GM21381 (cell line): ENCODE measurements at regions not wholly inside any gene's neighbourhood (a gene's known extent, or its start where the extent isn't known, plus 50 kb on each side); places are given as distances from the start of the nearest gene placed in this dataset.
A peak's percentile ranks its signal among the peaks of the same experiment; 100 is the strongest.
"Not testable (repeated sequence)": the region's sequence is repeated elsewhere in the genome, so short reads cannot be mapped to it uniquely, and the experiment has no call there.

Source experiments
- ATAC-seq: cut with Tn5 transposase; IDR thresholded peaks from one replicate; pipeline ENCODE4 v1.9.1; 2021; ENCODE audit warnings: mild to moderate bottlenecking, moderate library complexity; ENCODE audit not compliant: unreplicated experiment

DNA sequence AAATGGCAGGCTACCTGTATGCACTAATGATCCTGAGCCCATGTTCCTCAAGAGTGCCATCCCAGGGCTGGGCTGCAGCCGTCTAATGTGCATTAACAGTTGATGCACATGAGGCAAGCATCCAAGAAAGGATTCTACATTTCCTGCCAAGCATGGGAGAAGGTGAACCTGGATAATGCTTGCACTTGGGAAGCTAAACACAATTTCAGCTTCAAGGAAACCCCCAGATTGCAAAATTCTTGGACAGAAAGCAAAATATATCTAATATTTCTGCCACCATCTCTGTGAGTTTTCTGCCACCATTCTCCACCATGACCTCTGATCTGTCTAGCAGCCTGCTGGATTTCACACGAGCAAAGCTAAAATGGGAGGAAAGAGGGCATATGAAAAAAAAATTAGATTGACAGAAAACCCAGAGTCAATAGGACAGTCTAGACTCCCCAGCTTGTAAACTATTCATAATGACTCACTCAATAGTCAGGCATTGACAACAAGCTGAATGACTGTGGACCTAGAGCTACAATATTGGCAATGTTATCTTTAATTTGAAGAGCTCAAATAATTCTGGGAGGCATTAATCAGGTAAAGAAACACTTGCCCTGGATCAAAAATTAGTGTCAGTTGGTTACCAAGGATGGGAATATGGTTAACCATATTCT is 91.9 kb upstream of the BCL2L14 start:
- ATAC-seq: no peak

DNA sequence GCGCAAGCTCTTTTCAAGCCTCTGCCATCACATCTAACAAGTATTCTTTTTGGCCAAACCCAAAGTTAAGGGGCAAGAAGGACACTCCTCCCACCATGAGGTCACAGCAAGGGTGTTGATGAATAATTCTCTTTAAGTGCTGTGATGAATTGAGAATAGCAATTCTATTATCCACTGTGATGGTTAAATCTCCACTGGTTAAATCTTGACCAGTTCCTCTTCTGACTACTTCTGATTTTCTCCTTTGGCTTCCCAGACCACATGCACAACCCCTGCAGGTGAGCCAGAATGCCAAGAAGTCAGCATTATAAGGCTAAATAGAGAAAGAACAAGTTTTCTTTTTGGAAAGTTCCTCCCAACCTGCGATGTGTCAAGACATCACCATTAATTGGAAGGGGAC is 90.6 kb upstream of the BCL2L14 start:
- ATAC-seq: no peak

DNA sequence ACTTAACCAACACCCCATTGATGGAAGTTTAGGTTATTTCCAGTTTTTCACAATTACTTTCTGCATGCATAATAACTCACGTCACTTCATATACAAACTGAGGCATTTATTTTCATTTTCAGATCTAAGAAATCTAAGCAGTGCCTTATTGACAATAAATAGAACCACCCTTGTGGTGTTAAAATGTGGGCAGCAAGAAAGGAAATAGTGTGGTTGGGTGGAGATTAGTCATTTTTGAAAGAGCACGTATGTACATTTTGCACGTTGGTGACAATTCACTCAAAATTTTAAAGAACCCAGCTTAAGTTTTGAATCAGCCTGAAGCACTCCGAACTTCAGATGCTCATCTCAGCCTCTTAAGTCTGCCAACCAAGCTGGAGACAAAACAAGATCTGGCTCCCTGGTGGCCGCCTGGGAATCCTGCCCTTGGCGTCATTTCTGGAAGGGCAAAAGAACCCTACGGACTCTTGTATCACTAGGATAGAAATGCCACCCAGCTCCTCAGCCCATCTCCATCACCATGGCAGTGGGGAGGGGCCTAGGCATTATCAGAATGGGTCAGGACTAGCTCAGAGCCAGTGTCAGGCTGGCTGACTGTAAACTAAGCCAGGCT is 89.5 kb upstream of the BCL2L14 start:
- peak; percentile 76 for ATAC-seq

DNA sequence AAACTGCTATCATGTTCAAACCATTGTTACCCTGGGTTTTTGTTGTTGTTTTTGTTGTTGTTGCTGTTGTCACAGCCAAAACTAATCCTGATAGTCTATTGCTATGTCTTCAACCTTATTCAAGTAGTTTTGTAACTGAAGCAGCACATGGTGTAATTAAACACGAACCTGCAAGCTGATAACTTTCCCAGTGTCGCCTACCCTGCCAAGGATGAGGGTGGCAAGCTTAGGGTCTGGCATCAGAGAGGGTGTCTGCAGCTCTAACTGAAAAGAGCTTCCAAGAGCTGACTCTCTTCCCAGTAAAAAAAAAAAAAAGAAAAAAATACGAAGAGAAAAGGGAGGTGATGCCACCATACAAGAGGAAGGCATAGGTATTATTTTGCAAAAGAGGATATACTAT is 86.3 kb upstream of the BCL2L14 start:
- ATAC-seq: no peak

DNA sequence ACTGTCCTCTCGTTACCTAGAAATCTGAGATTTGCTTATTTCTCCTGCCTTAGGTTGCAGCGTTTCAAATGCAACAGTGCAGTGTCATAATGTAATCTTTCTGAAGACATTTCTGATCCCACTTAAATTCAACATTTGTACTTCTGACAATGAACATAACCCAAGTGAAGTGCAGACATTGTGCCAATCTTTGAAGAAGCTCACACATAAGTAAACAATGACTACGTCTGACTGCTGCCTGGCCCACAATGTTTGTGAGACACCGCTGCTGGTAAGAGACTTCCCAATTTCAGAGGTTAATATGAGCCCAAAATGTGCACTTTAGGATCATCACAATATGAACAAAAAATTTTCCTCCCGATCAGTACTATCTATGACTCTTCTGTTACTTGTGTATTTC is 84.6 kb upstream of the BCL2L14 start:
- no peak for ATAC-seq

DNA sequence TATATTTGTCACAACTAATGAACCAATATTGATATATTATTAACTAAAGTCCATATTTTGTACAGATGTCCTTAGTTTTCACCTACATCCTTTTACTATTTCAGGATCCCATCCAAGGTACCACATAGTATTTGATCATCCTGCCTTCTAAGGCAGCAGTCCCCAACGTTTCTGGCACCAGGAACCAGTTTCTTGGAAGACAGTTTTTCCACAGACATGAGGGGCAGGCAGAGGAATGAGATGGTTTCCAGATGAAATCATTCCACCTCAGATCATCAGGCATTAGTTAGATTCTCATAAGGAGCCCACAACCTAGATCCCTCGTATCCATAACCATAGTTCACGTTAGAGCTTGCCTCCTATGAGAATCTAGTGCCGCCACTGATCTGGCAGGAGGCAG is 82.8 kb upstream of the BCL2L14 start:
- no peak for ATAC-seq

DNA sequence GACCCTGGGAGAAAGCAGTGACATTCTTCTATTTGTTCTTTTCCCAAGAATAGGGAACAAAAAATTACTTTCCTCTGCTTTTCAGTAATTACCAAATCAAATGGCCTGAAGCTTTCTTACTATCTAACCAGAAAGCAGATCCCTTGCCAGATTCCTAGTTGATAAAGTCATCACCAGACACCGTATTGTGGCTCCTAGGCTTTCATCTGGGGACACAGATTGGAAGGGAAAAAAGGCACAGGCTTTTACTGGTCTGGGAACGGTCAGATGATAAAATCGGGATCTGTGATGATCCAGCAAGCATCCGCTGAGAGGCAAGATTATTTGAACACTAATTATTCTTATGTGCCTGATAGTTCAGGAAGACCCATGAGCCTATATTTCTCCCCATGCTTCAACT is 79.1 kb upstream of the BCL2L14 start:
- no peak for ATAC-seq

DNA sequence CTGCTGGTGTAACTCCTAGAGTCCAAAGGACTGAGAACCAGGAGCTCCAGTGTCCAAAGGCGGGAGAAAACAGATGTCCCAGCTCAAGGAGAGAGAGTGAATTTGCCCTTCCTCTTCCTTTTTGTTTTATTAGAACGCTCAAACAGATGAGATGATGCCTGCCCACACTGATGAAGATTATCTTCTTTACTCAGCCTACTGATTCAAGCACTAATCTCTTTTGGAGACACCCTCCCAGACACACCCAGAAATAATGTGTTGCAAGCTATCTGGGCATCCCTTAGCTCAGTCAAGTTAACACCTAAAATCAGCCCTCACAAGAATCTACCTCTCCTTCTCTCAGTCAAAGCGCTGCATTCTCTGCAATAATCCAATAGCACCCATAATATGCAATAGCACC is 78.2 kb upstream of the BCL2L14 start:
- ATAC-seq: no peak

DNA sequence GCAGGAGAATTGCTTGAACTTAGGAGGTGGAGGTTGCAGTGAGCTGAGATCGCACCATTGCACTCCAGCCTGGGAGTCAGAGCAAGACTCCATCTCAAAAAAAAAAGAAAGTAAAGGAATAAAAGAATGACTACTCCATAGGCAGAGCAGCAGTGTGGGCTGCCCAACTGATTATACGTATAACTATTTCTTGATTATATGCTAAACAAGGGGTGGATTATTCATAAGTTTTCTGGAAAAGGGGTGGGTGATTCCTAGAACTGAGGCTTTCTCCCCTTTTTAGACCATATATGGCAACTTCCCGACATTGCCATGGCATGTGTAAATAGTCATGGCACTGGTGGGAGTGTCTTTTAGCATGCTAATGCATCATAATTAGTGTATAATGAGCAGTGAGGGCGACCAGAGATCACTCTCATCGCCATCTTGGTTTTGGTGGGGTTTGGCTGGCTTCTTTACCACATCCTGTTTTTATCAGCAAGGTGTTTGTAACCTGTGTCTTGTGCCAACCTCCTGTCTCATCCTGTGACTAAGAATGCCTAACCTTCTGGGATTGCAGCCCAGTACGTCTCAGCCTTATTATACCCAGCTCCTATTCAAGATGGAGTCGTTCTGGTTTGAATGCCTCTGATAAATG is 72.3 kb upstream of the BCL2L14 start:
- not testable (repeated sequence) for ATAC-seq

DNA sequence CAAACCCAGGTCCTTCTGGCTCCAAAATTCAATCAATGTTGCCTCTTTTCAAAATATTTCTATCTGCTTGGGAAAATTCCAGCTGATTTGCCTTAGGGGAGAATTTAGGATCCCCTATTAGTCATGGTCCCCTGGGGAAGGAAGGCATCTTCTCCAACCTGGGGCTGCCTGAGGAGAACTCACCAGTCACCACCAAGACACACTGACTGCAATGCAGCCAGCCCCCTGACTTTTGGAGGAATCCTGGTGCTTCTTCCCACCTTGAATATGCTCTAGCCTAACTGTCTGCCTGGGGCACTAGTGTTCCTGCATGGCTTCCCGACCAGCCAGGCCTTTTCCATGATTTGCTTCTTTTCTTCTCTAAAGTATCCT is 71.8 kb upstream of the BCL2L14 start:
- no peak for ATAC-seq

DNA sequence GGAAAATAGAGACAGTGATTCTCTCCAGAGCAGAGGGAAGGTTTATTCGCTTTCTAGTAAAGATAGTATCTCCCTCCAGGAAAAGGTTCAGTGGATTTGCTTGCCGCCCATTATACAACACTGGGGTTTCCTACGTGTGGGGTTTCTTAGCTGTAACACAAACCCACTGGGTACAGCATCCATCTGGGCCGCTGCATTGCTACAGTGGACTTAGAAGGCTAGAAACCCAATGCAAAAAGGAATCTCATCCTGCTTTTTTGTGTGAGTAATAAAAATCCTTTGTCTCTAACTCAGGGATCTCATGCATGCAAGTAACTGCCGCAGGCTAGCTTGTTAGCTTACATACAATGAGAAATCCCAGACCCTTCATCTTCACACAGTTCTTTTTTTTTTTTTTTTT is 67.1 kb upstream of the BCL2L14 start:
- no peak for ATAC-seq

DNA sequence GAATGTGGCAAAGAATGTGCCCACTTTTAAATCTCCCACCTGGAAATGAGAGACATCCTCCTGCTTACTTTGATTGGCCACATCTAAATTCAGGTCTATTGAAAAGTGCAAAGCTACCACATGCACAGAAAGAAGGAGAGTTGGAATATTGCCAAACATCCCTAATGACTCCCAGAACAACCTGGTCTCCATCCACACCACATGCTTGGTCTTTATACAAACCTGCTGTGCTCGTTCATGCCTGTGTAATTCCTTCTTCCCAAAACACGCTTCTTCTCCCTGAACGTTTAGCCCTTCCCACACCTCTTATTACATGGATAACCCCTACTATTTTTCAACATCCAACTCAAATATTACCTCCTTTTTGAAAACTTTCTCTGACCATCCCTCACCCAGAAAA is 66.2 kb upstream of the BCL2L14 start:
- ATAC-seq: no peak

DNA sequence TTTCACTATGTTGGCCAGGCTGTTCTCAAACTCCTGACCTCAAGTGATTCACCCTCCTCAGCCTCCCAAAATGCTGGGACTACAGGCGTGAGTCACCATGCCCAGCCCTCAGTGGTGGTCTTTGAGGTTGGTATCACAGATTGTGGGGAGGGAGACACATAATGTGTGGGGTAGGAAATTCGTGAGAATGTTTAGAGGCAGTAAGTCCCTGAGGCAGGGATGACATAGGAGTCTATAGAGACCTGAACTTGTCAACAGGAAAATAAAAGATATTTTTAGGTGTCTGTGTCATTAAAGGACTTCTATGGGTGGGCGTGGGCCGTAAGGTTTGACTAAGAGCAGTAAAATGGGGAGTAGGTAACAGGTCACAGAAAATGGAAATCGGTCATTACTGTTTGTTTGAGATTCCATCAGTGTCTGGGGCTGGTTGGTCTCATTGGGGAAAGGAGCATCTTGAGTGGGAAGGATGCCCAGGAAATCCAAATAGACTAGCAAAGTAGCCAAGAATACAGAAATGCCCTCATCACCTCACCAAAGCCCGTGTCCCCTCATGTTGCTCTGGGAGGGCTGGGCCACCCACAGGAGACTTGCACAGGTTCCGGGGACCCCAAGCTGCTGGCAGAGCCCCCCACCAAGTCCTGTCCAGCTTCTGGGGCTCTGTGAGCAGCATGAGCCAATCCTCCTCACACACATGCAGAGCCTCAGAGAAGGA is 63.6 kb upstream of the BCL2L14 start:
- no peak for ATAC-seq

DNA sequence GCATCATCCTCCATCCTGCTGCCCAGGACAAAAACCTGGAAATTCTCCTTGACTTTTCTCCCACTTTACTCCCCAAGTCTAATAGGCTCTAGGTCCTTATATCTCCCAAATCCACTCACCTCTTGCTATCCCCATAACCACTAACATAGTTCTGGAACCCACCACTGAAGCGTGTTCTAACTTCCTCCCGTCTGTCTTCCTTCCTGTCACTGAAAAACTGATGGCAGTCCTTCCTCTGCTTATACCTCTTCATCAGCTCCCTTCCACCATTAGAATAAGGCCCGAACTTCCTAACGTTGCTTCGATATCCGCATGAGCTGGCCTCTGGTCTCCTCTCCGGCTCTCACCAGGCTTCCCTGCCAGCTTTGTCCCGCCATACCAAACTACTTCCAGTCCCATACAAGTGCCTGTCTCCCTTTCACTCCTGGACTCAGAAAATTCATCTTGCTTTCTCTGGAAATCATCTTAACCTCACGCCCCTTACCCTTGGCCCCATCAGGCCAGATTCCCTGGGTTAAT is 63.0 kb upstream of the BCL2L14 start:
- ATAC-seq: no peak

DNA sequence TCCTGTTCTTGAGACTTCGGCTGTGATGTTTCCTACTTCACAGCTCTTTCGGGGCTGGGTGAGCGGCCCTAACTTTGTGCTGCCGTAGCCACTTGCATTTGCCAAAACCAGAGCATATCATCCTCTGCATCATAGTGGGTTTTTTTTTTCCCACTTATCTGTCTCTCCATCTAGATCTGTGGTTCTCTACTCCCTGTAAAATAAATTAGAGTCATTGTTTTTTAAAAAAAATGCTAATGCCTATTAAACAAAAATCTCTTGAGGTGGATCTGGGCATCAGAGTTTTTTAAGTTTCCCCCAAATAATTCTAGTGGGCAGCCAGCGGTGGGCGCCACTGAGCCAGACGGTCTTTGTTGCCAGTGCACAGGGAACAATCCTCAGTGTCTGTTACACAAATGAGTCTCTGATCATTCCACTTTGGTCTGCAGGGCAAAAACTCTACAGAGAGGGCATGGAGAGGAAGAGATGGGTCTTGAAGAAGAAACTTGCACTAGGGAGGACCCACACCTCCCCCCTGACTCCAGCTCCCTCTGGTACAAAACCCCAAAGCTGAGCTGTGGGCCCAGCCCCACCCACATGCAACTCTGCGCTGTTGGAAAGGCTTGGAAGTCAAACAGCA is 62.4 kb upstream of the BCL2L14 start:
- no peak for ATAC-seq

DNA sequence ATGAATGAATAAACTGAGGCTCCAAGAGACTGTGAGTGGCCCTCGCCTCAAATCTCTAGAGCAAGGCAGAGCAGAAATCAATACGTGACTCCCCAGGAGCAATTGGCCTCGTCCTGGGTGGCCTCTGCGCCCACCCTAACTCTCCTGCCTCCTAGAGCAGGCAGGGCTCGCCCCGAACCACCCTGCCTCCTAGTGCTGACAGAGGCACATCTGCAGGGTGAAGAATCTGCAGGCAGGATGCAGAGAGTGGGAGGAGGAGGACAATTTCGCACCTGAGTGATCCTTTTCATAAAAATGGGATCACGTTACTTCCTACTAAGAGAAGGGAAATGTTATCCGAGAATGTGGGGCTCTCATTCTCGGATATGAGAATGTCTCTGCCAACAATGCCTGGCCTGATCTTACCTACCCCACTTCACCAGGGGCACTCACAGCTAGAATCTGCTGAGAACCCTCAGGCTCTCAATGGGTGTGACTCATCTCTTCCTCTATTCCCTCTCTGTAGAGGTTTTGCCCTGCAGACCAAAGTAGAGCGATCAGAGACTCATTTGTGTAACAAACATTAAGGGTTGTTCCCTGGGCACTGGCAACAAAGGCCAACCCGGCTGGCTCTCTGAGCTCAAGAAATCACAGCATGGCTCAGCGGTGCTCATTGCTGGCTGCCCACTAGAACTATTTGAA is 61.7 kb upstream of the BCL2L14 start:
- peak; percentile 44 for ATAC-seq

DNA sequence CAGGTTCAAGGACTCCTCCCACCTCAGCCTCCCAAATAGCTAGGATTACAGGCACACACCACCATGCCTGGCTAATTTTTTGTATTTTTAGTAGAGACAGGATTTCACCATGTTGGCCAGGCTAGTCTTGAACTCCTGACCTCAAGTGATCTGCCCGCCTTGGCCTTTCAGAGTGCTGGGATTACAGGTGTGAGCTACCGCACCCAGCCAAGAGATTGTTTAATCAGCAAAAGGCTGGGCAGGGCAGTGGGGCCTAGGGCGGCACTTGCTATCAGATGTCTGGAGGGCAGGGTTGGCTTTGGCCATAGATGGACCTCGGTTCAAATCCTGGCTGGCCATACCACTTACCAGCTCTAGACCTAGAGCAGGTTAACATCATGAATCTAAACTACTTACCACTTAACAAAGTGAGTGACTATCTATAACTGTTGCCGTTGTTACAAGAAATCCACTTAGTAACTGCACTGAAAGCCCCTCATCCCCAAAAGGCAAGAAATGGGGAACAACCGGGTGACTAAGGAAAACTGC is 60.9 kb upstream of the BCL2L14 start:
- ATAC-seq: not testable (repeated sequence)

DNA sequence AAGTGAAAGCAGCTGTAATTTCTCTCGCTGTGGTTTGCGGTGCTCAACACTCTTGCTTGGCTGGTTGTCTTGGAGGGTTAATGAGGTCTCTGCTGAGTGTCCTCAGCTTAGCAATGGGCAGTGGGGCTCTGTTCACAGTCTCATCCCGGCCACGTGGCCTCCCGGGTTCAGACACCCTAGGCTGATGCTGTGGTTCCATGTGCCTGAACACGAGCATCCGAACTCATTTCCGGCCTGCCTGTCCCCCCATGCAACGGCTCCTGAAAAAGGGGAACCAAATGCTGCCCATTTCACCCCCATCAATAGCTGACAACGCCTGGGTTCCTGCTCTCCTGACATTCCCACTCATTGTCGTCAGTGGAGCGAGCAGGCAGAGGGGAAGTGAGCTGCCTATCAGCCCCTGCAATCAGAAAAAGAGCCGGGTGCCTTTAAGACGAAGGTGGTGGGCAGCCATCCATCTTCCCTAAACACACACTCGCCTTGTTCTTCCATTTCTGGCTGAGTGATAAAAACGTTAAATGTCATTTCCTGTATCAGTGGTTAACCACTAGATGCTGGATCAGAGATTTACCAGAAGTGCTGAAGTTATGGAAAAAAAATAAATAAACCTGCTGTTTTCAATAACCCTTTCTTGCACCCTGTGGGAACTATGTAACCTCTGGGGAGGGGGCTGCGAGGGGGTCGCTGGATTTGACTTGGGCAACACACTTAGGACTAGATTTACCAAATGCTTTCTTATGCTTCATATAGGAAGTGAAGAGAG is 60.3 kb upstream of the BCL2L14 start:
- ATAC-seq: peak; percentile 51

DNA sequence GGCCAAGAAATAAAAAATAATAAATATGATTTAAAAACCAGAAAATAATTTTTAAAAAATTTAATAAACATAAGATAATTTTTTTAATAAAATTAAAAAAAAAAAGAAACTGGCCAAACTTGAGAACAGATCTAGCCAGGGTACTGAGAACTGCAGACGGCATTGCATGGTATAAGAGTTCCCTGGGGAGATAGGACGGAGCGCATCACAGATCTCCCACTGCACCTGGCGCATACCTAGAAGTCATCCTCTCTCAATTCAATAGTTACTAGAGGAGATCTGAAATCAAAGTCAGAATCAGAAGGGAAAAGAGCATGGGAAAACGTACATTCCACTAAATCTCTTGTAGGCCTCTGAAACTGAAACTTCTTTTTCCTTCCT is 58.9 kb upstream of the BCL2L14 start:
- no peak for ATAC-seq
